Vagina (tissue), 2 donors: ENCODE measurements at regions not wholly inside any gene's neighbourhood (a gene's known extent, or its start where the extent isn't known, plus 50 kb on each side); places are given as distances from the start of the nearest gene placed in this dataset.
A peak's percentile ranks its signal among the peaks of the same experiment; 100 is the strongest.

Experiments used
- DNase-seq, 2 donors: peaks; one replicate each; pipeline ENCODE4 v3.0.0-alpha.2; 2017; ENCODE audit errors: extremely low spot score in 2 of 2
- H3K27ac ChIP-seq: fragments of 200-600 bp; sonication (generic); one replicate; pipeline ENCODE4 v1.5.1; 2019
- H3K27me3 ChIP-seq: fragments of 200-600 bp; sonication (generic); one replicate; pipeline ENCODE4 v1.5.1; 2019
- H3K36me3 ChIP-seq, 2 donors: fragments of 200-600 bp; sonication (generic); one replicate each; pipeline ENCODE4 v1.5.1; 2017 to 2019
- H3K4me1 ChIP-seq: fragments of 200-600 bp; sonication (generic); one replicate; pipeline ENCODE4 v1.5.1; 2019
- H3K4me3 ChIP-seq, 2 donors: fragments of 200-600 bp; sonication (generic); 1 replicate in 1 of 2; 2 replicates in 1 of 2; pipeline ENCODE4 v1.5.1; 2016 to 2019
- H3K9me3 ChIP-seq: fragments of 200-600 bp; sonication (generic); one replicate; pipeline ENCODE4 v1.5.1; 2019
- CTCF ChIP-seq, 3 experiments: fragments of 450-650 bp in 2 of 3; fragments of 200-600 bp in 1 of 3; sonication (generic) in 1 of 3; IDR thresholded peaks; one replicate each; pipeline ENCODE4 v1.5.1; 2017 to 2019; ENCODE audit warnings: antibody characterized with exemption in 3 of 3, mild to moderate bottlenecking in 2 of 3, moderate library complexity in 2 of 3
- POLR2A ChIP-seq, 2 donors: fragments of 450-650 bp; IDR thresholded peaks; one replicate each; pipeline ENCODE4 v1.6.1; 2017; ENCODE audit warnings: antibody characterized with exemption in 2 of 2, mild to moderate bottlenecking in 2 of 2, moderate library complexity in 2 of 2
- POLR2AphosphoS5 ChIP-seq, 2 donors: sonication (generic); formaldehyde crosslinking; IDR thresholded peaks; one replicate each; pipeline ENCODE4 v1.9.0; 2017; ENCODE audit warnings: antibody characterized with exemption in 2 of 2, mild to moderate bottlenecking in 2 of 2, low read depth in 1 of 2; ENCODE audit not compliant: insufficient read depth in 1 of 2
- intact Hi-C: fragments of 100-400 bp; cut with DNase I; formaldehyde crosslinking; loops from one replicate; pipeline ENCODE4 v1.15.1; 2023

DNA sequence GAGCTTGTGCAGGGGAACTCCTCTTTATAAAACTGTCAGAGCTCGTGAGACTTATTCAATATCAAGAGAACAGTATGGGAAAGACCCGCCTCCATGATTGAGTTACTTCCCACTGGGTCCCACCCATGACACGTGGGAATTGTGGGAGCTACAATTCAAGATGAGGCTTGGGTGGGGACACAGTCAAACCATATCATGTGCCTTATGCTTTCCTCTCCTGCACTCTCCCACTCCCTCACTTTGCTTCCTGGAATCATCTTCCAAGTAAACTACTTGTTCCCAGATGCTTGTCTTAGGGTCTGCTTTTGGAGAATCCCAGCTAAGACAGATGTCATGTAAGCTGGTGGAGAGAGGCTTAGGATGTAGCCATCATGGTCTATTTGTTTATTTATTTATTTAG is 271.2 kb downstream of the HAPSTR1 start:
- intact Hi-C loops, result no loop called here
- TF ChIP-seq POLR2A (IDR thresholded peaks at IDR 0.05) (no peak), CTCF (IDR thresholded peaks at IDR 0.05) (no peak), POLR2AphosphoS5 (IDR thresholded peaks at IDR 0.05; ENCODE audit: insufficient read depth in 1 of 2, low read depth in 1 of 2) (no peak)
- no peak overlapping the region for H3K27ac ChIP-seq
- no peaks in the 10 kb centered on the region for H3K36me3 ChIP-seq
- no peaks in the 10 kb centered on the region for H3K27me3 ChIP-seq
- H3K4me3 ChIP-seq, result no peak overlapping the region
- DNase-seq, result peak; percentile 22 to 49
- no peaks in the 10 kb centered on the region for H3K9me3 ChIP-seq
- H3K4me1 ChIP-seq, result peaks cover 12% of the 10 kb centered on the region

DNA sequence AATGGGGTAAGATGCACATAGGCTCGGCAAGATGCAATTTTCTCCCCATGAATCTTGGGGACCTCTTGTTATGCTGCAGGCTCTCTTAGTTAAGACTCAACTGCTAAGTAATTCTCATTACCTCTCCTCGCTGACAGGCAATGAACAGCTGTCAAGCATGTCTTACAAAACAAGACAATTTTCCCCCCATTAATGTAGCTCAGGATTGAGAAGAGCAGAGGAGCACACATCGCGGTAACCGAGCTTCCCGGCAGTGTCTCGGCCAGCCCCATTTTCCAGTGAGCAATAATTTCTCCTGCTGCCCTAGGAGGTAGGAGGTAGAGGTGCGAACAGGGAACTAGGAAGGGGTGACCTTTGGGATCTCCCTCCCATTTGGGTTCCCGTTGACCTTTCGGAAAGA is 272.1 kb downstream of the HAPSTR1 start:
- peak; percentile 8 to 19 for DNase-seq

GRCh38 chr16:9364721-9365369 is 273.4 kb downstream of the HAPSTR1 start:
- Histone ChIP-seq H3K36me3 (no peaks in the 10 kb centered on the region), H3K4me1 (peaks cover 12% of the 10 kb centered on the region), H3K4me3 (no peak overlapping the region), H3K27me3 (no peaks in the 10 kb centered on the region), H3K9me3 (no peaks in the 10 kb centered on the region), H3K27ac (no peak overlapping the region)
- DNase-seq, result peak in 1 of 2 donors; percentile 27
- intact Hi-C loops, result no loop called here
- no peak for TF ChIP-seq POLR2A (IDR thresholded peaks at IDR 0.05)
- TF ChIP-seq CTCF (IDR thresholded peaks at IDR 0.05), result no peak
- no peak for TF ChIP-seq POLR2AphosphoS5 (IDR thresholded peaks at IDR 0.05; ENCODE audit: insufficient read depth in 1 of 2, low read depth in 1 of 2)

More for the DNA sequence above, 272.1 kb downstream of the HAPSTR1 start:
- Histone ChIP-seq H3K4me1 (peaks cover 12% of the 10 kb centered on the region), H3K9me3 (no peaks in the 10 kb centered on the region), H3K27me3 (no peaks in the 10 kb centered on the region), H3K36me3 (no peaks in the 10 kb centered on the region), H3K4me3 (no peak overlapping the region), H3K27ac (no peak overlapping the region)
- TF ChIP-seq POLR2A (IDR thresholded peaks at IDR 0.05) (no peak), POLR2AphosphoS5 (IDR thresholded peaks at IDR 0.05; ENCODE audit: insufficient read depth in 1 of 2, low read depth in 1 of 2) (no peak), CTCF (IDR thresholded peaks at IDR 0.05) (no peak)
- intact Hi-C loops, result no loop called here

- peak; percentile 64 to 89 for DNase-seq
- no peak for TF ChIP-seq POLR2A (IDR thresholded peaks at IDR 0.05)
- peak in 1 of 2 donors; percentile 63 for TF ChIP-seq POLR2AphosphoS5 (IDR thresholded peaks at IDR 0.05; ENCODE audit: insufficient read depth in 1 of 2, low read depth in 1 of 2)
- intact Hi-C loops, result no loop called here
- no peaks in the 10 kb centered on the region for H3K27me3 ChIP-seq
- no peaks in the 10 kb centered on the region for H3K9me3 ChIP-seq
- no peaks in the 10 kb centered on the region for H3K36me3 ChIP-seq
- H3K4me3 ChIP-seq, result no peak overlapping the region
- H3K4me1 ChIP-seq, result peaks cover 12% of the 10 kb centered on the region
- H3K27ac ChIP-seq, result no peak overlapping the region
Observed at GRCh38 chr16:9365370-9365728, 273.9 kb downstream of the HAPSTR1 start.

DNA sequence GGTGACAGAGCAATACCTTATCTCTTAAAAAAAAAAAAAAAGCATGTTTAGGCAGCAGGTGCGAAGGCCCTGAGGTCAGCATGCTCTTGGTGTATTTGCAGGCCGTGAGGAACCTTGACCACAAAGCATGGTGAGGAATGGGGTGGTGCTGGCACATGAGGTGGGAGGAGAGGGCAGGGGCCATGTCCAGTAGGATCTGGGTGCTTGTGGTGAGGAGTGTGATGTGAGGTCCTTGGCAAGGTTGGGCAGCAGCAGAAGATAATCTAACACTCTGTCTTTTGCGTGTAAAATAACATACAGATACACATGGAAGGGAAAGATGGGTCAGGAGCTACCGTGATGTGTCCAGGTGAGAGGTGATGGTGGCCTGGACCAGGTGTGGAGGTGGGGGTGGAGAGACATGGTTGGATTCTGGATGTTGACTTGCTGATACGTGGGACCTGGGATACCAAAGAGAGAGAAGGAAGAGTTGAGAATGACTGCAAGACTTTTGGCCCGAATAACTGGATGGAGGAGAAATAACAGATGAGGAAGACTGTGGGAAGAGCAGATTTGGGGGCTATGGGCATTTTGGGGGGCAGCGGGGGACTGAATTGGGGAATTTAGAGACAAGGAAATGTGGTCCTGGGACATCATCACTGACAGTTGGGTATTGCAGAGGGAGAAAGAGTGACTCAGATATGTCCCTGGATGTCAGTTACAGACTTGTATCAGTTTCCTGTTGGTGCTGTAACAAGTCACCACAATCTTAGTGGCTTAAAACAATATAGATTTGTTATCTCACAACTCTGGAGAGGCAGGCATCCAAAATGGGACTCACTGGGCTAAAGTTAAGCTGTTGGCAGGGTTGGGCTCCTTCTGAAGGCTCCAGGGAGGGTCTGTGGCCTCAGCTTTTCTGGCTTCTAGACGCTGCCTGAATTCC is 274.9 kb downstream of the HAPSTR1 start:
- H3K36me3 ChIP-seq, result no peaks in the 10 kb centered on the region
- H3K9me3 ChIP-seq, result no peaks in the 10 kb centered on the region
- TF ChIP-seq POLR2AphosphoS5 (IDR thresholded peaks at IDR 0.05; ENCODE audit: insufficient read depth in 1 of 2, low read depth in 1 of 2), result no peak
- TF ChIP-seq POLR2A (IDR thresholded peaks at IDR 0.05), result no peak
- no peak for TF ChIP-seq CTCF (IDR thresholded peaks at IDR 0.05)
- peak; percentile 79 to 86 for DNase-seq
- peaks cover 12% of the 10 kb centered on the region for H3K4me1 ChIP-seq
- intact Hi-C loops, result no loop called here
- no peak overlapping the region for H3K4me3 ChIP-seq
- H3K27me3 ChIP-seq, result no peaks in the 10 kb centered on the region
- H3K27ac ChIP-seq, result no peak overlapping the region
